GM19324 (cell line): ENCODE measurements at regions not wholly inside any gene's neighbourhood (a gene's known extent, or its start where the extent isn't known, plus 50 kb on each side); places are given as distances from the start of the nearest gene placed in this dataset.

Experiments
- ATAC-seq: cut with Tn5 transposase; IDR thresholded peaks from one replicate; pipeline ENCODE4 v1.9.1; 2021; ENCODE audit warnings: mild to moderate bottlenecking, moderate library complexity; ENCODE audit not compliant: unreplicated experiment, low FRiP score

GRCh38 chr13:102940143-102940542, 94.3 kb downstream of the ERCC5 start:
- no peak for ATAC-seq

GRCh38 chr13:102935896-102936321, 90.1 kb downstream of the ERCC5 start:
- ATAC-seq, result peak; percentile 55

DNA sequence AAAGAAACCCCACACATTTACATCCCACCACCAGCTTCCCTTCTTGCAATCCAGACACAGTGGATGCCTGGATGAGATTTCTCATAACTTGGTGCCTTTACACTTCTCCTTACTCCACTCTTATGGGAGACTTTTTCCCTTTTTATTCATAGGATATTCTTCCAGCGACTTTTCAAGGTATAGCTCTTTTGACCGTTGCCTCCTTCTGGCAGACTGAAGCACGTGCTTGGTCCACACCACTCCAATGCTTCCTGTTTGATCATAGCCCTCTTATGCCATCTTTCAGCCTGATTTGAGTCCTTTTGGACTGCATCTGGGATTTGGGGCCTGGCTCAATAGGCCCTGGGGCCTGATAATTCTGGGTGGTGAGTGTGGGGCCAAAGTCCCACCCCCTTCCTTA, 87.7 kb downstream of the ERCC5 start:
- no peak for ATAC-seq

DNA sequence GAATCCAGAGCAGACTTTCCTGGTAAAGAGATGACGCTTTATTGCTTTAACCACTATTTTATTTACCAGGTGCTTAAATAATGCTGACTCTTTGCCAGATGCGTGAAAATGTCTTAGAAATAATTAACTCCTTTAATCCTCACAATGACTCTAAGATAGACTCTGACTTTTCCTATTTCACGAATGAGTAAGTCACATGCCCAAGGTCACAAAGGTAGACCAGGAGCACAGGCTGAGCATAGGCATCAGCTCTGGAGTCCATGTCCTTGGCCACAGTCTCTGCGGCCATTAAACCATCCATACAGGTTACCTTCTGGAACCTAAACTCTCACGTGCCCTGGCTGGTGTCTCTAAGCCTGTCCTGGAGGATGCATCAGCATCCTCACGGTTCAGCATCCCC, 87.3 kb downstream of the ERCC5 start:
- no peak for ATAC-seq

DNA sequence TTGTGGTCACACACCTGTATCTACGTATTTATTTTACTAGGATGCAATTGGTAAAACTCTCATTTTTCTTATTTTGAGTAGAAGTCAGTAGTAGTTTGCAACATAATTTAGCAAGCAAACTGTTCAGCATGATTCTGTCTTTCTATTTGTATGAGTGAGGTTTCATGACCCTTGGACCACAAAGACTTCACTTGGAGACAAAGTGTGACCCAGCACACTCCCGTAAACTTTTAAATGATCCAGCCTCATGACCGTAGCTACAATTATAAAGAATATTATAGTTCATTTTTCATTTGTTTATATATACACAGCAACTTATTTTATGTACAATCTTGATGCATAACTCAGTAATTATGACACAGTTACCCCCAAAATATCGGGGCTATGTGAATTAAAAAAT, 86.5 kb downstream of the ERCC5 start:
- no peak for ATAC-seq

GRCh38 chr13:102930566-102930965, 84.7 kb downstream of the ERCC5 start:
- ATAC-seq, result no peak

DNA sequence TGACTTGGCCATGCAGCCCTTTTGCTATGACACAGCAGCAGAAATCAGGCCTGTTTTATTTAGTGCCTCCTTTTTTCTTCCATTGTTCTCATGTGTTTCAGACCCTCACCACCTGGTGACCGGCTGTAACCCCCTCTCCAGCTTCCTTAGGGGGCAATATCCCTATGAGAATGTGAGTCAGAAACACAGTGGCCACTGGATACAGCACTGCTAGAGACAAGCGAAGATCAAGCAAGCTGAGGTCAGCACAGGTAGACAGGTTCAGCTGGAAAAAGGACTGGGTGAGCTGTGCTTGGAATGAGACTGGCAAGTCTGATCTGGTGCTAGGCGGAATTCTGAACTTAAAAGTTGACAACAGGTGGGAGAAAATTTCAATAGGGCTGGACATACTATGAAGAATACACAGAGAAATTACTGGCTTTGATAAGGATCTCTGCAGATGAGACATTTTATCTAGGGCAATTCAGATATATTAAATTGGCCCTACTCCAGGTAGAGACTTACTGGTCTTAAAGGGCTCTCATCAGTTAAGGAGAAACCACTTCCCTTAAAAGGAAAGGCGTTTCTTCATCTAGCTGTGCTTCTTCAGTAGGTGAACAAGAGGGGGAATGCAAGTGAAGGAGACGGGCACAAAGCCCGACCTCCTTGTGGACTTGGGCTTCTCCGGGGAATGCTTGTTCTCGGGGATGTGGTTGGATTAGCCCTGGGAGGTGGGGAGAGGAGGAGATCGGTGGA, 83.3 kb downstream of the ERCC5 start:
- ATAC-seq, result no peak
